ENCODE measurements at regions not wholly inside any gene's neighbourhood (a gene's known extent, or its start where the extent isn't known, plus 50 kb on each side); places are given as distances from the start of the nearest gene placed in this dataset.

- CTCF ChIA-PET (ENCODE audit: partially characterized antibody): no interaction called here
- Histone ChIP-seq H3K79me1 (ENCODE audit: low read depth, low read length) (no peaks in the 10 kb centered on the region), H3K18ac (ENCODE audit: extremely low read depth, low read length) (no peak overlapping the region), H2BK120ac (replicated peaks; ENCODE audit: low read depth, low read length) (no peak overlapping the region), H2BK20ac (ENCODE audit: low read length) (no peak overlapping the region), H3K4ac (replicated peaks; ENCODE audit: insufficient read length, low read depth, low read length) (no peak overlapping the region), H3K36me3 (ENCODE audit: control insufficient read depth in 2 of 4, insufficient read depth in 4 of 4, low read length in 3 of 4) (no peaks in the 10 kb centered on the region), H3K79me2 (ENCODE audit: control insufficient read depth in 1 of 2, insufficient read depth in 2 of 2, low read length in 2 of 2) (no peaks in the 10 kb centered on the region), H3K27ac (ENCODE audit: low read depth, low read length) (no peak overlapping the region), H4K8ac (ENCODE audit: extremely low read depth, insufficient read depth, low read length) (no peak overlapping the region), H2BK15ac (ENCODE audit: low read length) (no peak overlapping the region), H3K27me3 (replicated peaks in 1 of 4; ENCODE audit: control insufficient read depth in 3 of 4, extremely low read depth in 1 of 4, insufficient read depth in 3 of 4, low read length in 3 of 4) (no peaks in the 10 kb centered on the region), H3K9ac (replicated peaks in 1 of 4; ENCODE audit: extremely low read depth in 1 of 4, low read depth in 3 of 4, low read length in 3 of 4) (no peak overlapping the region), H3K4me3 (ENCODE audit: extremely low read depth in 1 of 4, insufficient read depth in 2 of 4, low read depth in 3 of 4, low read length in 4 of 4) (no peak overlapping the region), H2AFZ (ENCODE audit: low read length) (no peak overlapping the region), H2BK5ac (ENCODE audit: low read depth, low read length) (no peak overlapping the region), H3K9me3 (ENCODE audit: insufficient read depth in 2 of 2, low read depth in 1 of 2, low read length in 1 of 2) (no peaks in the 10 kb centered on the region), H3K4me2 (ENCODE audit: insufficient read depth in 1 of 2, low read depth in 2 of 2, low read length in 2 of 2) (no peak overlapping the region), H4K5ac (ENCODE audit: insufficient read length, low read depth, low read length) (no peak overlapping the region), H3K23me2 (ENCODE audit: low read depth, low read length) (no peaks in the 10 kb centered on the region), H3K14ac (ENCODE audit: insufficient read length) (no peak overlapping the region), H3K4me1 (replicated peaks in 1 of 4; ENCODE audit: control insufficient read depth in 3 of 4, insufficient read depth in 4 of 4, low read length in 3 of 4) (no peaks in the 10 kb centered on the region), H2BK12ac (ENCODE audit: low read depth, low read length) (no peak overlapping the region), H2AK5ac (ENCODE audit: low read depth, low read length) (no peak overlapping the region), H3K23ac (ENCODE audit: insufficient read length) (no peak overlapping the region), H4K91ac (replicated peaks; ENCODE audit: insufficient read length, low read length) (no peak overlapping the region), H3K56ac (replicated peaks; ENCODE audit: insufficient read length, low read depth, low read length) (no peak overlapping the region), H4K20me1 (replicated peaks in 1 of 2; ENCODE audit: control insufficient read depth in 1 of 2, insufficient read depth in 2 of 2, low read length in 2 of 2) (no peaks in the 10 kb centered on the region)
- POLR2A ChIA-PET (ENCODE audit: partially characterized antibody): no interaction called here
- no peak for DNase-seq (ENCODE audit: low read depth in 1 of 2, low spot score in 2 of 2)
- 92% methylated on average over 3 of the region's 3 CpGs; no CpG with 5 or more reads in 1 of the 2 experiments for WGBS, 2 experiments (ENCODE audit: extremely low coverage in 1 of 2, insufficient coverage in 1 of 2, insufficient read length in 1 of 2, insufficient replicate concordance in 2 of 2, low coverage in 1 of 2, low lambda C conversion rate in 2 of 2, missing lambda C conversion rate in 1 of 2)
- TF ChIP-seq GABPA (IDR thresholded peaks at IDR 0.05; ENCODE audit: borderline replicate concordance, insufficient read depth, low read length) (no peak), SUZ12 (IDR thresholded peaks at IDR 0.05; ENCODE audit: low read length) (no peak), CHD2 (IDR thresholded peaks at IDR 0.05; ENCODE audit: low read length) (no peak), POLR2A (IDR thresholded peaks at IDR 0.05; ENCODE audit: control extremely low read depth in 1 of 2, low read depth in 2 of 2, low read length in 2 of 2) (no peak), ATF3 (IDR thresholded peaks at IDR 0.05; ENCODE audit: insufficient read depth, low read depth, low read length) (no peak), SP1 (IDR thresholded peaks at IDR 0.05; ENCODE audit: low read depth, low read length) (no peak)
- no peak for FAIRE-seq
Observed at GRCh38 chr3:18079062-18079461, 336.6 kb upstream of the TBC1D5 start.

All from H1 (cell line).